ENCODE measurements at regions not wholly inside any gene's neighbourhood (a gene's known extent, or its start where the extent isn't known, plus 50 kb on each side); places are given as distances from the start of the nearest gene placed in this dataset.

GRCh38 chr2:193518041-193518817, 1323.5 kb upstream of the TMEFF2 start:
- H3K4me3 ChIP-seq, result no peak overlapping the region
- WGBS, 5 donors, result 68 to 90% (median 78%) methylated on average over 6 of the region's 6 CpGs
- H3K9me3 ChIP-seq, result peaks cover 0 to 10% (median 0%) of the 10 kb centered on the region in 8 donors
- intact Hi-C loops (cut with DNase I; ENCODE audit: low total_unique reads), result no loop called here
- no peak for TF ChIP-seq POLR2AphosphoS5 (IDR thresholded peaks at IDR 0.05)
- no peak for TF ChIP-seq POLR2A (IDR thresholded peaks at IDR 0.05)
- no peak for TF ChIP-seq CTCF (IDR thresholded peaks at IDR 0.05 in 8 of 11, conservative IDR thresholded peaks at IDR 0.05 in 3 of 11)
- H3K27ac ChIP-seq, result no peak overlapping the region
- no peaks in the 10 kb centered on the region for H3K4me1 ChIP-seq
- no peak for DNase-seq
- no peaks in the 10 kb centered on the region for H3K27me3 ChIP-seq (replicated peaks in 1 of 7)
- H3K36me3 ChIP-seq, result no peaks in the 10 kb centered on the region

- no peak overlapping the region for H3K4me3 ChIP-seq
- H3K27ac ChIP-seq, result no peak overlapping the region
- DNase-seq, result no peak
- no peaks in the 10 kb centered on the region for H3K36me3 ChIP-seq
- H3K9me3 ChIP-seq, result peaks cover 0 to 10% (median 0%) of the 10 kb centered on the region in 8 donors
- intact Hi-C loops (cut with DNase I; ENCODE audit: low total_unique reads), result no loop called here
- H3K4me1 ChIP-seq, result no peaks in the 10 kb centered on the region
- TF ChIP-seq POLR2A (IDR thresholded peaks at IDR 0.05) (no peak), POLR2AphosphoS5 (IDR thresholded peaks at IDR 0.05) (no peak), CTCF (IDR thresholded peaks at IDR 0.05 in 8 of 11, conservative IDR thresholded peaks at IDR 0.05 in 3 of 11) (no peak)
- no peaks in the 10 kb centered on the region for H3K27me3 ChIP-seq (replicated peaks in 1 of 7)
- WGBS, 5 donors, result 67 to 88% (median 74%) methylated on average over 1 of the region's 1 CpG
These were observed 1322.9 kb upstream of the TMEFF2 start for GRCh38 chr2:193517615-193518014.

GRCh38 chr2:193506035-193506434, 1311.3 kb upstream of the TMEFF2 start:
- Histone ChIP-seq H3K27me3 (replicated peaks in 1 of 7) (no peaks in the 10 kb centered on the region), H3K4me1 (no peaks in the 10 kb centered on the region), H3K36me3 (no peaks in the 10 kb centered on the region), H3K27ac (no peak overlapping the region), H3K9me3 (peaks cover 0 to 10% (median 0%) of the 10 kb centered on the region in 8 donors), H3K4me3 (no peak overlapping the region)
- WGBS, 5 donors, result 95 to 100% (median 96%) methylated on average over 11 of the region's 11 CpGs
- intact Hi-C loops (cut with DNase I; ENCODE audit: low total_unique reads), result no loop called here
- DNase-seq, result no peak
- TF ChIP-seq POLR2AphosphoS5 (IDR thresholded peaks at IDR 0.05) (no peak), POLR2A (IDR thresholded peaks at IDR 0.05) (no peak), CTCF (IDR thresholded peaks at IDR 0.05 in 8 of 11, conservative IDR thresholded peaks at IDR 0.05 in 3 of 11) (no peak)

GRCh38 chr2:193505620-193506019, 1310.9 kb upstream of the TMEFF2 start:
- Histone ChIP-seq H3K9me3 (peaks cover 0 to 10% (median 0%) of the 10 kb centered on the region in 8 donors), H3K4me3 (no peak overlapping the region), H3K36me3 (no peaks in the 10 kb centered on the region), H3K4me1 (no peaks in the 10 kb centered on the region), H3K27me3 (replicated peaks in 1 of 7) (no peaks in the 10 kb centered on the region), H3K27ac (no peak overlapping the region)
- intact Hi-C loops (cut with DNase I; ENCODE audit: low total_unique reads), result no loop called here
- WGBS, 5 donors, result 71 to 85% (median 82%) methylated on average over 7 of the region's 7 CpGs
- no peak for TF ChIP-seq POLR2AphosphoS5 (IDR thresholded peaks at IDR 0.05)
- no peak for TF ChIP-seq POLR2A (IDR thresholded peaks at IDR 0.05)
- no peak for TF ChIP-seq CTCF (IDR thresholded peaks at IDR 0.05 in 8 of 11, conservative IDR thresholded peaks at IDR 0.05 in 3 of 11)
- DNase-seq, result no peak

All from spleen (tissue), 11 donors.